GM21447 (cell line): ENCODE measurements at regions not wholly inside any gene's neighbourhood (a gene's known extent, or its start where the extent isn't known, plus 50 kb on each side); places are given as distances from the start of the nearest gene placed in this dataset.
"Not testable (repeated sequence)": the region's sequence is repeated elsewhere in the genome, so short reads cannot be mapped to it uniquely, and the experiment has no call there.

Experiments
- ATAC-seq: cut with Tn5 transposase; IDR thresholded peaks from one replicate; pipeline ENCODE4 v1.9.1; 2021; ENCODE audit not compliant: unreplicated experiment

- ATAC-seq = no peak
Measured at GRCh38 chr3:88283242-88283592, 133.5 kb downstream of the C3orf38 start.

DNA sequence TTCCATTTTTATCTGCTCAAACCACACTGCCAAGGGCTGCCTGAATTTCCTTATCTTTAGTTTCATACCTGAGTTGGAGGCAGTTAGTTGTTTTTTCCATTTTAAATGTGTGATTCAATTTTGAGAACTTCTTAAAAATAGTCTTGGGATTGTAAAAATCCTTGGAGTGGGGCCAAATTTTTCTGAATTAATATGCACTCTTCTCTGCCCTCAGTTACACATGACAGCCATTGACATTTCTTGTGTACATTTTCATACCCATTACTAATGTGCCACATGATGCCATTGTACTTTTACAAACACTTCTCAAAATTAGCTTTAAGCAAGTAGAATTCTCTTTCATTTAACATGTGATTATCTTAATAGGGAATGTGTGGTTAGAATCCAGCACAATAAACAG lies 141.7 kb downstream of the C3orf38 start:
- no peak for ATAC-seq

GRCh38 chr3:88298189-88298588 lies 148.4 kb downstream of the C3orf38 start:
- no peak for ATAC-seq

GRCh38 chr3:88301273-88301995 lies 151.7 kb downstream of the C3orf38 start:
- no peak for ATAC-seq

DNA sequence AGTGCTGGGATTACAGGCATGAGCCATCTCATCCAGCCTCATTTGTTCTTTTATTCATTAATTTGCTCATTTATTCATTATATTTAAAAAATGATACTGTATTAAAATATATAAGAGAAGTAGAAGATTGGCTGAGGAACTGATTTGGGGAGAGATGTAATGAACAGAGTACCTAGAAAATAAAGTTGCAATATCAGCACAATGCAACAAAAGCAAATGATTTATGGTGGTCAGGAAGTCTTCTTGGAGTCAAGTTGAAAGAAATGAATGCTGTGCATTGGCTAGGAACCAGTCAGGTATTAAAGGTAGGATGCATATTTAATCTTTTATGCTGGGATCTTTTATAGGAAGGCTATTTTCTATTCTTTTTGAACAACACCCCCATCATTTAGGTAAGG lies 152.2 kb downstream of the C3orf38 start:
- no peak for ATAC-seq

DNA sequence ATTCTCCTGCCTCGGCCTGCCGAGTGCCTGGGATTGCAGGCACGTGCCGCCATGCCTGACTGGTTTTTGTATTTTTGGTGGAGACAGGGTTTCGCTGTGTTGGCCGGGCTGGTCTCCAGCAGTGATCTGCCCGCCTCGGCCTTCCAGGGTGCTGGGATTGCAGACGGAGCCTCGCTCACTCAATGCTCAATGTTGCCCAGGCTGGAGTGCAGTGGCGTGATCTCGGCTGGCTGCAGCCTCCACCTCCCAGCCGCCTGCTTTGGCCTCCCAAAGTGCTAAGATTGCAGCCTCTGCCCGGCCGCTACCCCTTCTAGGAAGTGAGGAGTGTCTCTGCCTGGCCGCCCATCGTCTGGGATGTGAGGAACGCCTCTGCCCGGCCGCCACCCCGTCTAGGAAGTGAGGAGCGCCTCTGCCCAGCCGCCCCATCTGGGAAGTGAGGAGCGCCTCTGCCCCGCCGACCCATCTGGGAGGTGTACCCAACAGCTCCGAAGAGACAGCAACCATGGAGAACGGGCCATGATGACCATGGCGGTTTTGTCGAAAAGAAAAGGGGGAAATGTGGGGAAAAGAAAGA lies 153.7 kb downstream of the C3orf38 start:
- ATAC-seq = not testable (repeated sequence)

DNA sequence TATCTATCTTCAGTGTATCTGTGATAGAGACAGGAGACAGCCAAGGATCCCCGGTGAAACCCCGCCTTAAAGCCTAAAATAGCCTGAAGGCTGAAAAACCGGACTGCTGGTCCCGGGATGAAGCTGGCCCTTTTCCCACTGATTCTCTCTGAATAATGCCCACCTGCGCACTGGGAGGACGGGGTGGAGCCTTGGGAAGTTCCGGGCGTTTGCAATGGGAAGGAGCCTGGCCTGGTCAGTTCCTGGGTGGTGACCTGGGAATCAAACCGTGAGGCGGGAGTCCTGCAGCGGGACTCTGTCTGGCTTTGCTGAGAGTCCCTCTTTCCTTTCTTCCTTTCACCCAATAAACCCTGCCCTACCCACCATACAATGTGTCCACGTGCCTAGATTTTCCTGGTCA lies 157.9 kb downstream of the C3orf38 start:
- no peak for ATAC-seq

DNA sequence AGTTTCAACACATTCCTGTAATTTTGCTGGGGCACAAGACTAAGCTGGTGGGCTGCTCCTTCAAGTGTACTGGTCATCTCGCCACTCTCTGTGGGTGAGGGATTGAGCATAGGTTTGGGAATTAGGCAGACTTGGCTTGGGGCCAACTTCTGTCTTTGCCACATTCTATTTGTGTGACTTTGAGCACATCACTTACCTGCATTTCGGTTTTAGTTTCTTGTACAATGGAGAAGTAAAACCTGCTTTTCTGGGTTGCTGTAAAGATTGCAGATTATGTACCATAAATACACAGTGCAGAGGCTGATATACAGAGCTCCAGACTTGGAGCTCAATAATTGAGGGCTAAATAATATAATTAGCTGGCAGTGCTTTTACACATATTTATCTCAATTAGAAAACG lies 162.1 kb downstream of the C3orf38 start:
- ATAC-seq = no peak

GRCh38 chr3:88312256-88312655 lies 162.5 kb downstream of the C3orf38 start:
- no peak for ATAC-seq

GRCh38 chr3:88318067-88318466 lies 168.3 kb downstream of the C3orf38 start:
- ATAC-seq = no peak

DNA sequence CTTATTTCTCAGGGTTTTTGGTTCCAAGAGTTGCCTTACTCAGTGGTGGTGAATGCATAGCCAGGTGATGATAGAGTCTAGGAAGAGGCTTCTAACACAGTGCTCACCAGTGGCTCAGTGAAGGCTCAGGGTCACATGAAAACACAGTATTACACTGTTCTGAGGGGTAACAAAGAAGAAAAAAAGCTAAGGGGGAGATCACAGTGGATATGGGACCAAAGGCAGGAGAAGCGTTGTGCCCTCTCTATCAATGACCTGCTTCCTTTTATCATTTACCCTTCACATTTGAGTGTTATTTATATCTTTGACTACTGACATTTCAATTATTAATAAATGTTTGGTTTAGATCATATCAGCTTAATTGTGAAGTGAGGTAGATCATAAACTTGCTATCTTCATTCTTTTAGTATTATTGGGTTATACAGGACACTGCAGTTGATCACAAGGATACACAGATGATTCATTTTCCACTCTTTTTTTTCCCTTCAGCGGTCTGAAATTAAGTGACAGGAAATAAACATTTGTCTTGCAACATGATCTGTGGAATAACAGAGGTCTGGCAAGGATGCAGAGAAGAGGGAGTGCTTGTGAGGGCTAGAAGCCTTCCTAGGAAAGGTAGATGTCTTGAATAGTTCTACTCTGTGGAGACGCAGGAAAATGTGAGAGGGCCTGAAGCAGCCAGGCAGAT lies 171.7 kb downstream of the C3orf38 start:
- no peak for ATAC-seq

DNA sequence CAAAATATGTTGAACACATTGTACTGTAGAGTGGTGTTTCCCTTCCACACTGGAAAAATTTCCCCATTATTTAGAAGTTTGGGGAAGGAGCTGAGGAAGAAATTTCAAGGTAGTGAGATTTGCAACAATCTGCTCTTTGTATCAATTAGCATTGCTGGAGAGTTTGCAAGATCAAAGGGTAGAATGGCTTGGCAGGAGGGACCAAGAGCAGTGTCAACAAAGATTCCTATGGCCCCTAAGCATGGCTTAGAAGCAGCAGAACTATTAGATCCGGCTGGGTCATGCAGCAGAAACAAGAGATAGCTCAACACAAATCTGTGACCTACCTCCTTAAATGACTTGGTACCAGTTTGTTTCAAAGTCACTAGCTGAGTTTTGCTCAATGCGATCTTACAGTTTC lies 175.0 kb downstream of the C3orf38 start:
- no peak for ATAC-seq

- ATAC-seq = no peak
Measured at GRCh38 chr3:88334187-88334868, 184.6 kb downstream of the C3orf38 start.

GRCh38 chr3:88336894-88337293 lies 187.1 kb downstream of the C3orf38 start:
- ATAC-seq = no peak

- no peak for ATAC-seq
Measured at GRCh38 chr3:88343264-88343663, 193.5 kb downstream of the C3orf38 start.

- ATAC-seq = no peak
Measured at GRCh38 chr3:88346643-88347042, 196.9 kb downstream of the C3orf38 start.

- no peak for ATAC-seq
Measured at GRCh38 chr3:88362428-88362827, 212.7 kb downstream of the C3orf38 start.

DNA sequence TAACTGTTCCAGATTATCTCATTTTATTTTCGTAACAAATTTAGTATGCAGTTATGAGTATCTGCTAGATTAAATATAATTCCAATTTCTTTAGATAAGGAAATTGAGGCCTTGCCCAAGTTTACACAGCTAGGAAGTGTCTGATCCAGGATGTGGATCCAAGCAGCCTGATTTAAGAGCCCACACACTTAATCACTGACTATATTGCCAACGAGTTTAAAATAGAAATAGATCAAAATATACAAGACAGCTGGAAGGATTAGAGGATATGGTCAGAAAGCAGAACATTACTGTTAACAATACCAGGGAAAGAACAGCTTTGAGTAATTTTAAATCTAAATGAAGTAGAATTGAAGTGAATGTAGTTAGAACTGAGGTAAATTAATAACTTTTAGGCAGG lies 215.2 kb downstream of the C3orf38 start:
- no peak for ATAC-seq

DNA sequence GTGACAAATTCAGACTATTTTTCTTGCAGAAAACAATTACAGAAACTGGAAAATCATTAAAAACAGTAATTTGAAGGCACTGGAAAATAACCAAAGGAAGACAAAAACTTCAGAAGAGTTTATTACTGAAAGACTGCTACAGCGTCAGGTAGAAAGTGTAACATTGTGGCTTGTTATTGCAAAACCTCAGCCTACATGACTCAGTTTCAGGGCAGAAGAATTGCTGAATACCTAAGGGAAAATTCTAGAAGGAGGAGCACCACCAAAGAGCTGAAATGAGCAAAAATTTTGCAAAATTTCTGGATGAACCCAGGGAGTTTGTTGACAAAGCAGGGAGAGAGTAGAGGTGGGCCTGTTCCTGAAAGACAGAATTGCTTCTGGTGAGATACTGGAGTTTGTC lies 219.6 kb downstream of the C3orf38 start:
- no peak for ATAC-seq

GRCh38 chr3:88369767-88370166 lies 220.0 kb downstream of the C3orf38 start:
- no peak for ATAC-seq

- ATAC-seq = peak; percentile 93
Measured at GRCh38 chr3:88385090-88385489, 235.3 kb downstream of the C3orf38 start.

- ATAC-seq = no peak
Measured at GRCh38 chr3:88398581-88398980, 248.8 kb downstream of the C3orf38 start.
